ENCODE measurements at regions not wholly inside any gene's neighbourhood (a gene's known extent, or its start where the extent isn't known, plus 50 kb on each side); places are given as distances from the start of the nearest gene placed in this dataset.

- TF ChIP-seq, protein P1, sequence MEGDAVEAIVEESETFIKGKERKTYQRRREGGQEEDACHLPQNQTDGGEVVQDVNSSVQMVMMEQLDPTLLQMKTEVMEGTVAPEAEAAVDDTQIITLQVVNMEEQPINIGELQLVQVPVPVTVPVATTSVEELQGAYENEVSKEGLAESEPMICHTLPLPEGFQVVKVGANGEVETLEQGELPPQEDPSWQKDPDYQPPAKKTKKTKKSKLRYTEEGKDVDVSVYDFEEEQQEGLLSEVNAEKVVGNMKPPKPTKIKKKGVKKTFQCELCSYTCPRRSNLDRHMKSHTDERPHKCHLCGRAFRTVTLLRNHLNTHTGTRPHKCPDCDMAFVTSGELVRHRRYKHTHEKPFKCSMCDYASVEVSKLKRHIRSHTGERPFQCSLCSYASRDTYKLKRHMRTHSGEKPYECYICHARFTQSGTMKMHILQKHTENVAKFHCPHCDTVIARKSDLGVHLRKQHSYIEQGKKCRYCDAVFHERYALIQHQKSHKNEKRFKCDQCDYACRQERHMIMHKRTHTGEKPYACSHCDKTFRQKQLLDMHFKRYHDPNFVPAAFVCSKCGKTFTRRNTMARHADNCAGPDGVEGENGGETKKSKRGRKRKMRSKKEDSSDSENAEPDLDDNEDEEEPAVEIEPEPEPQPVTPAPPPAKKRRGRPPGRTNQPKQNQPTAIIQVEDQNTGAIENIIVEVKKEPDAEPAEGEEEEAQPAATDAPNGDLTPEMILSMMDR (conservative IDR thresholded peaks at IDR 0.05 in 1 of 2, IDR thresholded peaks at IDR 0.05 in 1 of 2; ENCODE audit: low read depth in 1 of 2, low read length in 2 of 2), result no peak
- no peak for TF ChIP-seq EZH2 (IDR thresholded peaks at IDR 0.05; ENCODE audit: low read length, missing control alignments)
These were observed 103.0 kb upstream of the C1GALT1C1 start for GRCh38 chrX:120732879-120733278.
